ENCODE measurements at regions not wholly inside any gene's neighbourhood (a gene's known extent, or its start where the extent isn't known, plus 50 kb on each side); places are given as distances from the start of the nearest gene placed in this dataset.

GRCh38 chr4:67234296-67234695 is 311.0 kb downstream of the CENPC start:
- DNase-seq (ENCODE audit: low read depth in 2 of 2) = no peak

GRCh38 chr4:67229148-67229547 is 316.2 kb downstream of the CENPC start:
- DNase-seq (ENCODE audit: low read depth in 2 of 2) = no peak

GRCh38 chr4:67220861-67221260 is 324.4 kb downstream of the CENPC start:
- no peak for DNase-seq (ENCODE audit: low read depth in 2 of 2)

DNA sequence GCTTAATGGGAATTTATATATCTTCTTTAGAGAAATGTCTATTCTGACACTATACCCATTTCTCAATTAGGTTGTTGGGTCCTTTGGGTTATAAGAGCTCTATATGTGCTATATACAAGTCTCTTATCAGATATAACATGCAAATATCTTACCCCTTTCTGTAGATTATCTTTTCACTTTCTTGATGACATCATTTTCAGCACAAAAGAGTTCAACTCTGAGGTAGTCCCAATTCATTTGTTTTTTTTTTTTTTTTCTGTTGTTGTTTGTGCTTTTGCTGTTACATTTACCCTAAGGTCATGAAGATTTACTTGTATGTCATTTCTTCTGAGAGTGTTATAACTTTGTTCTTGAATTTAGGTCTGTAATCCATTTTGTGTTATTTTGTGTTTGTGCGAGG is 326.4 kb downstream of the CENPC start:
- no peak for DNase-seq (ENCODE audit: low read depth in 2 of 2)

- DNase-seq (ENCODE audit: low read depth in 2 of 2) = no peak
Measured at GRCh38 chr4:67207941-67208441, 337.3 kb downstream of the CENPC start.

DNA sequence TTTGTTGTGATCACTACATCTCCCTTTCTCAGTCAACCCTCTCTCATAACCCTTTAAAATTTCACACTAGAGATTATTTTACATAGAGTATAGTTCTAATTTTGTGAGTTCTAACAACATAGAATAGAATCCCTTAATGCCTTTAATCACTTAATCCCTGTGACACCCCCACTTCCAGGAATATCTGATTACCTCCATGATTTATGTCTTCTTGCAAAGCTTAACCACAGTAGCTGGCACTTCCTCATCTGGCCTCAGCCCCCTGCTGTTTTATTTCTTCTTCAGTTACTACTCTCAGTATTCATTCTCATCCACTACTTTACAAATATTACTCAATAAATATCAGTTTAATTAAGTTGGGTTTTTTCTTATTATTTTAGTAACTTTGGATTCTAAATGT is 340.9 kb downstream of the CENPC start:
- no peak for DNase-seq (ENCODE audit: low read depth in 2 of 2)

GRCh38 chr4:67201334-67201733 is 344.0 kb downstream of the CENPC start:
- no peak for DNase-seq (ENCODE audit: low read depth in 2 of 2)

- DNase-seq (ENCODE audit: low read depth in 2 of 2) = no peak
Measured at GRCh38 chr4:67198727-67199126, 346.6 kb downstream of the CENPC start.

GRCh38 chr4:67167849-67168248 is 377.5 kb downstream of the CENPC start:
- DNase-seq (ENCODE audit: low read depth in 2 of 2) = no peak

DNA sequence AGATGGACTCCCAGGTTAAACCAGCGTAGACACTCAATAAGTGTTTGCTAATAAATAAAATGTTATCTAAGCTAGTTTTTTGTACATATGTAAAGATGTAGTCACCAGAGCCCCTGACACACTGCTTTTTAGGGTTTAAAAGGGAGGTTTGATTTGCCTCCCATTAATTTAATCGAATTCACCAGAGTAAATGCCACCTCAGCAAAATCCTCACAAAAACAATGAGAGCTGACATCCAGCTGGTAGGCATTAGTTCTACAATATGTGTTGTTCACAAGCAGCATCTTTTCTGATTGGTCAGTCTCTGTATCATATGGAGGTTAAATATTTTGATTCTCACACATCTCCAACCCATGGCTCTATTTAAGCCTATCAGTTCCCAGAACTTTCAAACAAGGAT is 382.6 kb downstream of the CENPC start:
- DNase-seq (ENCODE audit: low read depth in 2 of 2) = no peak

GRCh38 chr4:67161311-67161710 is 384.0 kb downstream of the CENPC start:
- DNase-seq (ENCODE audit: low read depth in 2 of 2) = no peak

GRCh38 chr4:67160394-67160793 is 384.9 kb downstream of the CENPC start:
- DNase-seq (ENCODE audit: low read depth in 2 of 2) = no peak

DNA sequence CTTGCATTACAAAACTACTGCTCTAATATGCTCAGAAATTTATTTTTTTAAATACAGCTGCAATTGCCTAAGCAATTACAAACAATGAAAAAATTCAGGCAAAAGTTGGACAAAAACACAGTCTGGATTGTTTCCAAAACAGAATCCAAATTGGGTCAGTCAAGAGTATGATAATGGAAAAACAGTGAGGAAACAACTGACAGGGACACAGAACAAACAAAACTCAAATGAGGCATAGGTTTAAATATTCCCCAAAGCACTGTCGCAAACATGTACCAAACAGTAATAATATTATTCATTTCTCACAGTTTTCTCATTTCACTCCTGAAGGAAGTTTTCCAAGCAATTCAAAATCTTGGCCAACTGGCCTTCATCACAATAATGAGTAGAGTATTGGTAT is 386.6 kb downstream of the CENPC start:
- DNase-seq (ENCODE audit: low read depth in 2 of 2) = no peak

DNA sequence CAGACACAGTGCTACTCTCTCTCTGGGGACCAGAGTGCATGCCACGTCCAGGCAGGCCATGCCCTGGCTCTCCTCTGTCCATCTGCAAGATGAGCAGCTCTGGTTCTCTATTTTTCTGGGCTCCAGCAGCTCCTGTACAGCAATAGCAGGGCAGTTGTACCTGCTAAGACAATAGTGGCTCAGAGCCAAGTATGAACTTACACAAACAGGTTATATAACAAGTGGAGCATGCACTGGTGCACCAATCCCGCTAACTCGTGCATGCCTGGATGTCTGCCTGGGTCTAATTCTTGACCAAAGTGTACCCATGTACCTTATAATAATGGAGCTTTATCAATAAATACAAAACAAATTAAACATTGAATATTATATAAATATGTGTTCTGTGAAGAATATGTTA is 392.3 kb downstream of the CENPC start:
- no peak for DNase-seq (ENCODE audit: low read depth in 2 of 2)

GRCh38 chr4:67151376-67152343 is 393.6 kb downstream of the CENPC start:
- no peak for DNase-seq (ENCODE audit: low read depth in 2 of 2)

- no peak for DNase-seq (ENCODE audit: low read depth in 2 of 2)
Measured at GRCh38 chr4:67141586-67141985, 403.7 kb downstream of the CENPC start.

GRCh38 chr4:67134616-67135015 is 410.7 kb downstream of the CENPC start:
- DNase-seq (ENCODE audit: low read depth in 2 of 2) = no peak

- no peak for DNase-seq (ENCODE audit: low read depth in 2 of 2)
Measured at GRCh38 chr4:67133162-67133561, 412.1 kb downstream of the CENPC start.

- no peak for DNase-seq (ENCODE audit: low read depth in 2 of 2)
Measured at GRCh38 chr4:67131224-67131623, 414.1 kb downstream of the CENPC start.

DNA sequence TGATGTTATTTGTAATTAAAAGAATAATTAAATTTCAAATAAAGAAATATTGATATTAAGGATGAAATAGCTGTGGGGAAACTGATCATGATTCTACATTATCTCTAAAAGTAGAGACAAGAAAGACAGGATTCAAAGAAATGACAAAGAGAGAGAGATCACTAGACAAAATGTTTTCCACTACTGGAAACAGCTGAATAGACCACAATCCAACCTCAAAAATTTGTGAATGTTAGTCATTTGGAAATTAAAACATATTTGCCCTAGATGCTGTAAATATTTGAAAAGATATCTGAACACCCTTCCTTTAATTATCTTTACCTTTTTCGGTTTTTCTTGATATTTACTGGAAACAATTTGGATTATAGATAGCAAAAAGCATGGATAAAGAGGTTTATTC is 414.9 kb downstream of the CENPC start:
- no peak for DNase-seq (ENCODE audit: low read depth in 2 of 2)

GRCh38 chr4:67126570-67126969 is 418.7 kb downstream of the CENPC start:
- no peak for DNase-seq (ENCODE audit: low read depth in 2 of 2)

DNA sequence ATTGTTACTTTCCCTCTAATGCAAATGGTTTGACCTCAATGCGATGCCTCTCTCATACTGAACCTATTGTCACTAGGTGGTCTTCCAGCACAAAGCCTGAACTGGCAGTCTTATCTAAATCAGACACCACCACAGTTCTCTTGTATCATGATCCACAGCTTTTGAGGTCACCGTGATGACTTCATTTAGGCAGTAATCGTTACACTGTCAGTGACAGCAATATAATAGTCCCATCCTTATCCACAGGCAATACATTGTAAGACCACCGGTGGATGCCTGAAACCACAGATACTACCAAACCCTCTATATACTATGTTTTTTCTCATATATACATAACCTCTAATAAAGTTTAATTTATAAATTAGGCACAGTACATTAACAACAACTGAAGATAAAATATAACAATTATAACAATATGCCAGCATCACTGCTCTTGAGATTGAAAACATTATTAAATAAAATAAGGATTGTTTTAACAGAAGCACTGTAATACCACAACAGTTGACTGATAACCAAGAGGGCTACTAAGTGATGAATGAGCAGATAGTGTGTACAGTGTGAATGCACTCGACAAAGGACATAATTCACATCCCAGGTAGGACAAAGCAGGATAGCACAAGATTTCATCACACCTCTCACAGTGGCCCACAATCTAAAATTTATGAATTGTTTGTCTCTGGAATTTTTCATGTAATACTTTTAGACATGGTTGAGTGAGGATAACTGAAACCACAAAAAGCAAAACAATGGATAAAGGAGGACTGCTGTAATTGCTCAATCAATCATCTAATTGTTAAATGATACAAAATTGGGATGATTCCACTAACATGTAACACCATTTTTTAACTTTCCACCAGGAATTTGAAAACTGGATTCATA is 419.4 kb downstream of the CENPC start:
- DNase-seq (ENCODE audit: low read depth in 2 of 2) = no peak

DNA sequence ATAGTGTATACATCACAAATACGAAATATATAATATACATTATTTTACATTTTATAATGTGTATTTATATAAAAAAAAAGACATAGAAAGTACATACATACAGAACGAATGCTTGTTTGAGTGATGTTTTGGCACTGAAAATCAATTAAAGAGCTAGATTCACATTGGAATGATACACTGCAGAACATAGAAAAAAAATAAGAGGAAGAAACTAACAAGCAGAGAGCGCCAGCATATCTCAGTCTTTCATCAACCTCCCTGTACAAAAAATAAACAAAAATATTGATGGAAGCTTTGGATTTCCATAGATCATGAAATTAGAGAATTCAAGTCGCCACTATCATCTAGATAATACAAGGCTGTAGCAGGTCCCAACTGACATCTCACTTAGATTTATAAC is 420.6 kb downstream of the CENPC start:
- no peak for DNase-seq (ENCODE audit: low read depth in 2 of 2)
